ENCODE measurements at regions not wholly inside any gene's neighbourhood (a gene's known extent, or its start where the extent isn't known, plus 50 kb on each side); places are given as distances from the start of the nearest gene placed in this dataset.

- no peak for DNase-seq
These were observed 141.9 kb downstream of the DNAJB9 start for GRCh38 chr7:108711611-108712010.

DNA sequence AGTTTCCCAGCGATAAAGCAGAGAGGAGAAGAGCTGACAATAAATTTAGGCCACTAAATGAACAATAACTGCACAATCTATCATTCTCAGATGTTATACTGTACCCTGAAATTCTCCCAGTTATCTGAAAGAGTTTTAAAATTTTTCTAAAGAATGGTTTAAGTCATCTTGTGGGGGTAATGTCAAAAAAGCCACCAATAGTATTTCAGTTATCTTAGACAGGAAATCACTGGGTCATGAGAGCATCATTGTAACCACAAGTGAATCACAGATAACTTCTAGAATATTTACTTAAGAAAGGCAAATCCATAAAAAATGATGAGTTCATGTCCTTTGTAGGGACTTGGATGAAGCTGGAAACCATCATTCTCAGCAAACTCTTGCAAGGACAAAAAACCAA lies 147.1 kb downstream of the DNAJB9 start:
- no peak for DNase-seq

DNA sequence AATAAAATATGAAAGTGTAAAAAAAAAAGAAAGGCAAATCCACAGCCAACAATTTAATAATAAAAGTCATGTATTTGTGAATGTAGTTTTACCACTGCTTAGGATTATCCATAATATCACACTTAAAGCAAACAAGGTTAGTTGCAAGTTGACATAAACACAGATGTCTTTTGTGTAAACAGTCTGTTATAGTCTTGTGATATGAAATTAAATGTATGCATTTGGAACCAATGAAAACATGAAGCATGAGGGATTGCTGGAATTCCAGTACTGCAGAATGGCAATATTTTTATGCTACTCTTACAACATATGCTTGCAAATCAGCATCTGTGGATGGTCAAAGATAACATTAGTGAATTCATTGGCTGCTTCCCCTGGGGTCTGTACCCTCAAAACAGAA lies 148.1 kb downstream of the DNAJB9 start:
- DNase-seq: no peak

DNA sequence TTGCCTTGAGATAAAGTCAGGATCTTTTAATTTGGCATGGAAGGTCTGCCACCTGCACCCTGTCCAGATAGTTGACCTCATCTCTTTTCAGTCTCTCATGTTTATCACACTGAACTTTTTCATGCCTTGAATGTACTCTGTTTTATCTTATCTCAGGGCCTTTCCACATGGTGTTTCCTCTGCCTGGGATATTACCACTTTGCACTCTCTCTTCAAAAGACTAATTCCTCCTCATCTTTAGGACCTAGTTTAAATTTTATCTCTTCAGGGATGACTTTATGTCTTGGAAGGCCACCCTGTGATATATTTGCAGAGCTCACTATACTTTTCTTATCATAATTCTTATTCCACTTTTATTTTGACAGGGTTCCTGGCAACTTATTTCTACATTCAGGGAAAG lies 150.0 kb downstream of the DNAJB9 start:
- DNase-seq: no peak

DNA sequence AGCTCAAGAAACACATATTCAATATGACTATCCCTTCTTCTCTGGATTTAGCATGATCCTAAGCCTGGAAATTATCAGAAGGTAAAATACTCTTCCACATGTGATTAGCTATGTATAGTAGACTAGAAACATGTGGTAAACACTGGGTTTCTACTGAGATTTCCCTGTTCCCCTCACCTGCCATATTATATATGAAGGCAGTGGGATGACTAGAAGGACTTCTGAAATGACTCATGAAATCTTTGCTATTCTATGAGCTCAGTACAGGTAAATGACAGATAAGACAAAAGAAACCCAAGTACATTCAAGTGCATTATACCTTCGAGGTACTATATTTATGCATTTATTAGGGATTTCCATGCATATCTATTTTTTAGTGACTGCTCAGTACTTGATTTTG lies 152.9 kb downstream of the DNAJB9 start:
- DNase-seq: no peak

DNA sequence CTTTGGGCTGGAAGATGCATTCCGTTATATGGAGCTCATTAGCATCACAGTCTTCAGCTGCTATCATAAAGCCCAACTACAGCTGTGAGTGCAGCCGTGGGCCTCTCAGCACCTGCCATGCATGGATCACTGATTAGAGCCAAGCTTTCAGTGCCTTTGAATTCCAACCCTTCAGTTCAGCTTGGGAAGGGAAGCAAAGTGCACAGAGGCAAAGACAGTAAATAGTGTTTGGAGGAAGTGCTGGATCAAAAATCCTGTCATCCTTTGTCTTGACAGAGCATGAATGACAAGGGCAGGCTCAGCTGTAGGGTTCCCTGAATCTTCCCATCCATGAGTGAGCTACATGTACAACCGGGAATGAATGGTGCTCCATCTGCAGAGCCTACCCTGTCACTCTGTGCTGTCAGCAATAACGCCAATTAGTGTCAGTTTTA lies 153.7 kb downstream of the DNAJB9 start:
- no peak for DNase-seq

- no peak for DNase-seq
These were observed 154.8 kb downstream of the DNAJB9 start for GRCh38 chr7:108724251-108725100.

DNA sequence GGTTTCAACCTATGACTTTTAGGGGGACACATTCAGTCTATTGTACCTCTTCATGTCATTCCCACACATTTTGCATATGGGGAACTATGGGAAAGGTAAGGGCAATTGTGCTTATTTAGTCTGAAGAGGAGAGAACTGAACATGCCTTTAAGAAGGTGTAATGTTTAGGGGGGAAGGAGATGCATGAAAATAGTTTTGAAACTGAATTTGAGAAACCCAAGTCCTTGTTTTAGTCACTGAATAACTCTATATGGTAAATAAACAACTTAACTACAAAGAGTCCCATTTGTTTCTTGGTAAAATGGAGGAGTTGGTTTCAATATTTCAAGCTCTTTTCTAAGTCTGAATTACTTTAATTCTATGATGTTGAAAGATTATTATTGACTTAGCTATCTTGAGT lies 166.1 kb downstream of the DNAJB9 start:
- DNase-seq: no peak

- no peak for DNase-seq
These were observed 166.7 kb downstream of the DNAJB9 start for GRCh38 chr7:108736221-108736891.

GRCh38 chr7:108770981-108771745 lies 201.5 kb downstream of the DNAJB9 start:
- no peak for DNase-seq

GRCh38 chr7:108771853-108772252 lies 202.2 kb downstream of the DNAJB9 start:
- no peak for DNase-seq

- no peak for DNase-seq
These were observed 208.3 kb downstream of the DNAJB9 start for GRCh38 chr7:108777966-108778365.

DNA sequence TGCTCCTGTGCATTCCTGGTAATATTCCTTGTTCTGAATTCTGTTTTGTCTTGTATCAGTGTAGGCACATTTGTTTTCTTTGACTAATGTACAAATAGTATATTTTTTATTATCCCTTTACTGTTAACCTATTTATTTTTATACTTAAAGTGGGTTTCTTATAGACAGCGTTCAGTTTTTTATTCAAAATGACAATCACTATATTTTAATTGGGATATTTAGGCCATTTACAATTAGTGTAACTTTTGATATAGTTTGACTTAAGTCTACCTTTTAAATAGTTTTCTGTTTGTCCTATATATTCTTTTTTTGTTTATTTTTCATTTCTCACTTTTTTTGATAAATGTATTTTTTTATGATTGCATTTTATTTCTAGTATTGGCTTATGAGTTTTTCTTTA lies 219.8 kb downstream of the DNAJB9 start:
- no peak for DNase-seq

DNA sequence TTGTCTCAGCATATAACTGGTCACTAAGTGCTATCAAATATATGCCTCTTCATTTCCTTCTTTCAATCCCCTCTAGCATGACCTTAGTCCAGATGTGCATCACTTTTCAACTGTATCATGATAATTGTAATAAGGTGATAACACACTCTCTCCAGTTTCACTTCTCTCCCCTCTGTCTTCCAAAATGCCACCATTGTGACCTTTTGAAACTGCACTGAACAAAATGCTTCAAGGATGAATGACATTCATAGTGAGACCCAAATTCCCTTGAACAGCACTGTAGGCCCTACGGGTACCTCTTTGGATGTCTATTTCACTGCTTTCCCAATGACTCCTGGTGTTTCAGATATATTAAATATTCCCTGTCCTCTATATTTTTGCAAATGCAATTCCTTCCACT lies 224.8 kb downstream of the DNAJB9 start:
- DNase-seq: no peak

GRCh38 chr7:108802650-108803049 lies 233.0 kb downstream of the DNAJB9 start:
- no peak for DNase-seq

DNA sequence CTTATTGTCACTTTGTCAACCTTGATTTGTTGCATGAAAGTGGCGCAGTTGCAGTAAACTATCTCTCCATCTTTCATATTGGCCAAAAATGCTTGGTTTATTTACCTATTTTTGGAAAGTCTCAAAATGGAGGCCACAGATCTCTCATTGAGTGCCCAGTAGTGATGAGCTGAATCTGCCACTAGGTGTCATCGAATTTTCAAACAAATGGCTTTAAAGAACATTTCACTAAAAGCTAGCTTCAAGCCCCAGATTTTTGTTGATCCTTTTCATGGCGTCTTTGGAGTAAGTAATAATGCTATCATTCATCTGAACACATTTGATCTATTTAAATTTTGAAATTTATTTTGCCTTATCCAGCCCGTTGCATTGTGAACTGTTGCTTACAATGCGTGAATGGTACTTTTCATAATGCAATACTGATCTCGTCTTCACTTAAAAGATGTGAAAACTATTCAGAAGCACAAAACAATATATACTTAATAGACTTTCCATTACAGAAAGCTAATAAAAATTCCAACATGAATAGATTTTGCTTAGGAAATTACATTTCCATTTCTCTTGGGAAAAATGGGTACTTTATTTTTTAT lies 236.2 kb downstream of the DNAJB9 start:
- peak; percentile 41 for DNase-seq

GRCh38 chr7:108808549-108809266 lies 239.0 kb downstream of the DNAJB9 start:
- DNase-seq: no peak

DNA sequence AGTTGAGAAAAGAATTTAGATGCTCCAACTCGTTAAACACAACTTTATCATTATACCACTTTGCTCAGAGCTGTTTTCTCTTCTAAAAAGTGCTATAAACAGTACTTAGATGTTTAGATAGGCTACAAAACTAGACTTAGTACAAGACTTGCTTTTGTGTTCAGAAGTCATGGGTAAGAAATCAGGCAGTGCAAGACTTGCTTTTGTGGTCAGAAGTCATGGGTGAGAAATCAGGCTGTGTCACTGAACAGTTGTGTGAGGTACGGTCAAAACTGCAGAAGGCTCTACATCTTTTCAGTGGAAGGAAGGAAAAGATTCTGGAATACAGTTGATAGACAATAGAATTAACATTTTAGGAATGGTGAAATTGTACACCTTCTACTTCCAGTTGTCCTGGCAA lies 239.7 kb downstream of the DNAJB9 start:
- no peak for DNase-seq

DNA sequence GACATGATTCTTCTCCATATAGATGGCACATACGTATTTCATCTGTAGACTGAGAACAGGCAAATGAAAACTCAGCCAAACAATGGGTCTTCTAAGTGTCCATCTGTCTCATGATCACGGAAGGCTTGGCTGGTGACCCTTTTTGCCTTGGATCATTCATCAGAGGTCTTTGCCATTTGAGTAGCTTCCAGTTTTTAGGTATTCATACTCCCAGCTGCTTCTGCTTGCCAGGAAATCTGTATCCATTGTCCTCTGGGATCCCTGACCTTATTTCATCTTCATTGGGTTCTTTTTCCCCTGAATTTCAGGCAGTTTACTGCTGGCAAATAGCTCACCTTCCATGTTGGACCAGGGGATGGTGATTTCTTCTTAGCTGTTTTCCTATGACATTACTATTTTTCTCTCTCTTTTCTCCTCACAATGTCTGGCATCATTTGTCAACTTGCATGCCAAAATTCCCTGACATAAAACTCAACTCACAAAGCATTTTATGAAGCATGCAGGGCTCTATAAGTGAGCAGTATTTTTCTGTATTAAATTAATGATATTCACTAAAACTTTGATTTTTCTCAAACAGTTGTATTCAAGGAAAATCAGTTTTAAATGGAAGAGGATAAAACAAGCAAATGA lies 241.2 kb downstream of the DNAJB9 start:
- DNase-seq: no peak

DNA sequence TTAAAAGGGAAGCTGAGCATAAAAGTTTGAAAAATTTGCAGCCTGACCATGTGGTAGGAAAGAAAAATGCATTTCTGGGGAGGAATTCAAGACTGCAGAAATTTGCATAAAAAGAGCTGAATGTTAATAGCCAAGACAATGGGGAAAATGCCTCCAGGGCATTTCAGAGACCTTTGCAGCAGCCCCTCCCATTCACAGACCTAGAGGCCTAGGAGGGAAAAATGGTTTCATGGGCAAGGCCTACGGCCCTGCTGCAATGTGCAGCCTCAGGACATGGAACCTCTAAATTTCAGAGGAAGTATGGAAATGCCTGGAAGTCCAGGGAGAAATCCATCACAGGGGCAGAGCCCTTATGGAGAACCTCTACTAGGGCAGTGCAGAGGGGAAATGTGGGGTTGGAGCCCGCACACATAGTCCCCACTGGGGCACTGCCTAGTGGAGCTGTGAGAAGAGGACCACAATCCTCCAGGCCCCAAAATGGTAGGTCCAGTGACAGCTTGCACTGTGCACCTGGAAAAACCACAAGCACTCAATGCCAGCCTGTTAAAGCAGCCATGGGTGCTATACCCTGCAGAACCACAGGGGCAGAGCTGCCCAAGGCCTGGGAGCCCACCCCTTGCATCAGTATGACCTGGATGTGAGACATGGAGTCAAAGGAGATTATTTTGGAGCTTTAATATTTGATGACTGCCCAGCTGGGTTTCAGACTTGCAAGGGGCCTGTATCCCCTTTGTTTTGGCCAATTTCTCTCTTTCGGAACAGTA lies 243.8 kb downstream of the DNAJB9 start:
- DNase-seq: no peak

DNA sequence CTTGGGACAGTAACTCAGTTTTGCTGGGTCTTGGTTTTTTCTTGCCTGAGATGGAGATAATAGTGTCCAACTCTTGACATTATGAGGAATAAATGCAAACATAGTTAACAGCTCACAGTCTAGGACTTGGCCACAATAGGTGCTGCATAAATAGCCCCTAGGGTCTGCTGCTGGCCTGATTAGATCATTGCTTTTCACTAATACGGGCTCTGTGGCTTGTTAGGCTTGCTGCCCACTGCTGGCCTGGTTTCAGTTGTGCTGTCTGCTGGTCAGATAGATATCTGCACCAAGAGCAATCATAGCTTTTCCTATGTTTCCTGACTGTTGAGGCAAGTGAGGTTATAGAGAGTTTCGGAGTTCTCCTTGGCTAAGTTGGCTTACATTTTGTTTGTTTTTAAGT lies 246.1 kb downstream of the DNAJB9 start:
- DNase-seq: no peak

Data from hematopoietic multipotent progenitor cell treated with erythropoietin and hydrocortisone succinate and interleukin-3 and kit ligand, for 4 days (in vitro differentiated cells).